GM18907 (cell line): ENCODE measurements at regions not wholly inside any gene's neighbourhood (a gene's known extent, or its start where the extent isn't known, plus 50 kb on each side); places are given as distances from the start of the nearest gene placed in this dataset.

Experiments used
- ATAC-seq: cut with Tn5 transposase; IDR thresholded peaks from one replicate; pipeline ENCODE4 v1.9.1; 2021; ENCODE audit warnings: mild to moderate bottlenecking, moderate library complexity; ENCODE audit not compliant: unreplicated experiment

GRCh38 chr2:18842836-18843235 lies 253.5 kb upstream of the NT5C1B start:
- ATAC-seq = no peak

GRCh38 chr2:18841248-18842150 lies 252.1 kb upstream of the NT5C1B start:
- no peak for ATAC-seq

- ATAC-seq = no peak
Measured at GRCh38 chr2:18837240-18837639, 247.9 kb upstream of the NT5C1B start.

- no peak for ATAC-seq
Measured at GRCh38 chr2:18836436-18836835, 247.1 kb upstream of the NT5C1B start.

GRCh38 chr2:18835787-18836186 lies 246.4 kb upstream of the NT5C1B start:
- no peak for ATAC-seq

- ATAC-seq = no peak
Measured at GRCh38 chr2:18834341-18834740, 245.0 kb upstream of the NT5C1B start.

GRCh38 chr2:18833941-18834340 lies 244.6 kb upstream of the NT5C1B start:
- no peak for ATAC-seq

GRCh38 chr2:18831916-18832510 lies 242.6 kb upstream of the NT5C1B start:
- ATAC-seq = no peak

GRCh38 chr2:18830962-18831361 lies 241.6 kb upstream of the NT5C1B start:
- no peak for ATAC-seq

- ATAC-seq = no peak
Measured at GRCh38 chr2:18829976-18830375, 240.6 kb upstream of the NT5C1B start.

GRCh38 chr2:18829251-18829902 lies 240.0 kb upstream of the NT5C1B start:
- ATAC-seq = no peak

- no peak for ATAC-seq
Measured at GRCh38 chr2:18828296-18828695, 238.9 kb upstream of the NT5C1B start.

GRCh38 chr2:18825838-18826237 lies 236.5 kb upstream of the NT5C1B start:
- ATAC-seq = no peak

- no peak for ATAC-seq
Measured at GRCh38 chr2:18824915-18825314, 235.5 kb upstream of the NT5C1B start.

- ATAC-seq = no peak
Measured at GRCh38 chr2:18824325-18824790, 235.0 kb upstream of the NT5C1B start.

GRCh38 chr2:18821431-18821830 lies 232.1 kb upstream of the NT5C1B start:
- no peak for ATAC-seq

GRCh38 chr2:18820966-18821365 lies 231.6 kb upstream of the NT5C1B start:
- no peak for ATAC-seq

- ATAC-seq = no peak
Measured at GRCh38 chr2:18819566-18819965, 230.2 kb upstream of the NT5C1B start.

- no peak for ATAC-seq
Measured at GRCh38 chr2:18814387-18814786, 225.0 kb upstream of the NT5C1B start.

GRCh38 chr2:18804536-18804935 lies 215.2 kb upstream of the NT5C1B start:
- ATAC-seq = no peak

GRCh38 chr2:18803141-18803939 lies 214.0 kb upstream of the NT5C1B start:
- no peak for ATAC-seq
